ENCODE measurements at regions not wholly inside any gene's neighbourhood (a gene's known extent, or its start where the extent isn't known, plus 50 kb on each side); places are given as distances from the start of the nearest gene placed in this dataset.
"Not testable (repeated sequence)": the region's sequence is repeated elsewhere in the genome, so short reads cannot be mapped to it uniquely, and the experiment has no call there.

- DNase-seq (ENCODE audit: low read depth), result no peak
- TF ChIP-seq CTCF (IDR thresholded peaks at IDR 0.05; ENCODE audit: insufficient read depth, low read depth, low read length, missing control alignments), result no peak
- no peak overlapping the region for H3K4me3 ChIP-seq (ENCODE audit: low read depth, low read length)
Measured at GRCh38 chr9:65459756-65460320, 174.8 kb upstream of the FOXD4L5 start.

GRCh38 chr9:65458992-65459391 is 174.0 kb upstream of the FOXD4L5 start:
- DNase-seq (ENCODE audit: low read depth), result no peak
- no peak overlapping the region for H3K4me3 ChIP-seq (ENCODE audit: low read depth, low read length)
- TF ChIP-seq CTCF (IDR thresholded peaks at IDR 0.05; ENCODE audit: insufficient read depth, low read depth, low read length, missing control alignments), result no peak

GRCh38 chr9:65458465-65458864 is 173.5 kb upstream of the FOXD4L5 start:
- no peak for DNase-seq (ENCODE audit: low read depth)
- no peak for TF ChIP-seq CTCF (IDR thresholded peaks at IDR 0.05; ENCODE audit: insufficient read depth, low read depth, low read length, missing control alignments)
- no peak overlapping the region for H3K4me3 ChIP-seq (ENCODE audit: low read depth, low read length)

- not testable (repeated sequence) for DNase-seq (ENCODE audit: low read depth)
Measured at GRCh38 chr9:65456991-65457390, 172.0 kb upstream of the FOXD4L5 start.

GRCh38 chr9:65455751-65456647 is 171.0 kb upstream of the FOXD4L5 start:
- DNase-seq (ENCODE audit: low read depth); H3K4me3 ChIP-seq (ENCODE audit: low read depth, low read length): not testable (repeated sequence)

More at GRCh38 chr9:65456991-65457390, 172.0 kb upstream of the FOXD4L5 start:
- H3K4me3 ChIP-seq (ENCODE audit: low read depth, low read length), result not testable (repeated sequence)

- H3K4me3 ChIP-seq (ENCODE audit: low read depth, low read length); DNase-seq (ENCODE audit: low read depth): not testable (repeated sequence)
Measured at GRCh38 chr9:65455136-65455535, 170.1 kb upstream of the FOXD4L5 start.

- DNase-seq (ENCODE audit: low read depth); H3K4me3 ChIP-seq (ENCODE audit: low read depth, low read length): not testable (repeated sequence)
Measured at GRCh38 chr9:65454666-65455065, 169.7 kb upstream of the FOXD4L5 start.

GRCh38 chr9:65454034-65454433 is 169.0 kb upstream of the FOXD4L5 start:
- not testable (repeated sequence) for H3K4me3 ChIP-seq (ENCODE audit: low read depth, low read length); DNase-seq (ENCODE audit: low read depth)

GRCh38 chr9:65449886-65450610 is 165.0 kb upstream of the FOXD4L5 start:
- not testable (repeated sequence) for DNase-seq (ENCODE audit: low read depth); H3K4me3 ChIP-seq (ENCODE audit: low read depth, low read length)

GRCh38 chr9:65449423-65449822 is 164.4 kb upstream of the FOXD4L5 start:
- no peak for DNase-seq (ENCODE audit: low read depth)
- no peak for TF ChIP-seq CTCF (IDR thresholded peaks at IDR 0.05; ENCODE audit: insufficient read depth, low read depth, low read length, missing control alignments)
- H3K4me3 ChIP-seq (ENCODE audit: low read depth, low read length), result no peak overlapping the region

- DNase-seq (ENCODE audit: low read depth), result not testable (repeated sequence)
Measured at GRCh38 chr9:65447146-65447545, 162.1 kb upstream of the FOXD4L5 start.

GRCh38 chr9:65445991-65446390 is 161.0 kb upstream of the FOXD4L5 start:
- not testable (repeated sequence) for DNase-seq (ENCODE audit: low read depth); H3K4me3 ChIP-seq (ENCODE audit: low read depth, low read length)

More at GRCh38 chr9:65447146-65447545, 162.1 kb upstream of the FOXD4L5 start:
- H3K4me3 ChIP-seq (ENCODE audit: low read depth, low read length), result not testable (repeated sequence)
